ENCODE measurements at regions not wholly inside any gene's neighbourhood (a gene's known extent, or its start where the extent isn't known, plus 50 kb on each side); places are given as distances from the start of the nearest gene placed in this dataset.

DNA sequence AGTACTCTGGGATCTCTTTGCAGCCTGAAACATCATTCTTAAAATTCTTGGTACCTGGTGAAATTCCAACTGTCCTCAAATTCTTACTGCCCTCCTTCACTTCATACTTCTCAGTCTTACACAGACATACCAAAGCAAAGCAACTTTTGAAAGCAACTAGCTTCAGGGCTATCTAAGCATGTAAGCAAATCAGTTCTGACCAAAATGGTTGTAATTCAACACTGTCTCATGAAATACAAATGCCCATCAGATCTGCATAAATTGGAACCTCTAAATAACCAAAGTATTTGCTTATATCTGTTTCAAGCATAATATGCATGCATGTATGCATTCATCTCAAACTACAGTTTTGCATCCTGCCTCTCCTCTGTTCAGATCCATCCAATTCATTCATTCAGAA is 308.1 kb upstream of the PPARGC1A start:
- no peaks in the 10 kb centered on the region for H3K4me1 Mint-ChIP-seq (ENCODE audit: low read depth)
- POLR2A ChIA-PET = no interaction called here
- no peak overlapping the region for H3K4me3 Mint-ChIP-seq

DNA sequence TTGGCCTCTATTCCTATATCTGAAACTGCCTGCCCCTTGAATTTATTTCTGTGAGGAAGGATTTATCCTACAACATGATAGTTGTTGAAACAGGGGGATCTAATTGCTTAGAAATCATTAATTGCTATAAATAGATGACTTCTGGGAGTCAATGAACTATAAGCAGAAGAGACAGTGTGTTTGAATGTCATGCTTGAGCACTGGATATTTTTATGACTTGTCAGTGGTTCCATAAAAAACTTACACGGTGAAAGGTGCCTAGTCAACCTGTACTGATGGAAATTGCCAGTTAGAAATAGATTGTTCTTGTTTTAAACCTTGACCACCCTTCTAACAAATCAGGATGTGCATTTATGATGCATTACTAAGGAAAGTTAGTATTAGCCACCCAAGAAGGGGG is 306.9 kb upstream of the PPARGC1A start:
- no peaks in the 10 kb centered on the region for H3K27me3 Mint-ChIP-seq
- H3K36me3 Mint-ChIP-seq (ENCODE audit: low read depth) = no peaks in the 10 kb centered on the region
- POLR2A ChIA-PET = no interaction called here
- H3K4me3 Mint-ChIP-seq = no peak overlapping the region
- no peak for ATAC-seq
- TF ChIP-seq, protein P1, sequence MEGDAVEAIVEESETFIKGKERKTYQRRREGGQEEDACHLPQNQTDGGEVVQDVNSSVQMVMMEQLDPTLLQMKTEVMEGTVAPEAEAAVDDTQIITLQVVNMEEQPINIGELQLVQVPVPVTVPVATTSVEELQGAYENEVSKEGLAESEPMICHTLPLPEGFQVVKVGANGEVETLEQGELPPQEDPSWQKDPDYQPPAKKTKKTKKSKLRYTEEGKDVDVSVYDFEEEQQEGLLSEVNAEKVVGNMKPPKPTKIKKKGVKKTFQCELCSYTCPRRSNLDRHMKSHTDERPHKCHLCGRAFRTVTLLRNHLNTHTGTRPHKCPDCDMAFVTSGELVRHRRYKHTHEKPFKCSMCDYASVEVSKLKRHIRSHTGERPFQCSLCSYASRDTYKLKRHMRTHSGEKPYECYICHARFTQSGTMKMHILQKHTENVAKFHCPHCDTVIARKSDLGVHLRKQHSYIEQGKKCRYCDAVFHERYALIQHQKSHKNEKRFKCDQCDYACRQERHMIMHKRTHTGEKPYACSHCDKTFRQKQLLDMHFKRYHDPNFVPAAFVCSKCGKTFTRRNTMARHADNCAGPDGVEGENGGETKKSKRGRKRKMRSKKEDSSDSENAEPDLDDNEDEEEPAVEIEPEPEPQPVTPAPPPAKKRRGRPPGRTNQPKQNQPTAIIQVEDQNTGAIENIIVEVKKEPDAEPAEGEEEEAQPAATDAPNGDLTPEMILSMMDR (IDR thresholded peaks at IDR 0.05) = no peak
- no peak overlapping the region for H3K27ac Mint-ChIP-seq
- DNase-seq = no peak
- H3K9me3 Mint-ChIP-seq = no peaks in the 10 kb centered on the region
- intact Hi-C loops (cut with micrococcal nuclease) = no loop called here
- no peaks in the 10 kb centered on the region for H3K4me1 Mint-ChIP-seq (ENCODE audit: low read depth)
- CTCF ChIA-PET = no interaction called here

More for the DNA sequence above, 308.1 kb upstream of the PPARGC1A start:
- Mint-ChIP-seq H3K27ac (no peak overlapping the region), H3K27me3 (no peaks in the 10 kb centered on the region), H3K9me3 (no peaks in the 10 kb centered on the region), H3K36me3 (ENCODE audit: low read depth) (no peaks in the 10 kb centered on the region)
- CTCF ChIA-PET = no interaction called here
- TF ChIP-seq, protein P1 (IDR thresholded peaks at IDR 0.05) = no peak
- ATAC-seq (no peak), DNase-seq (no peak)
- intact Hi-C loops (cut with micrococcal nuclease) = no loop called here

DNA sequence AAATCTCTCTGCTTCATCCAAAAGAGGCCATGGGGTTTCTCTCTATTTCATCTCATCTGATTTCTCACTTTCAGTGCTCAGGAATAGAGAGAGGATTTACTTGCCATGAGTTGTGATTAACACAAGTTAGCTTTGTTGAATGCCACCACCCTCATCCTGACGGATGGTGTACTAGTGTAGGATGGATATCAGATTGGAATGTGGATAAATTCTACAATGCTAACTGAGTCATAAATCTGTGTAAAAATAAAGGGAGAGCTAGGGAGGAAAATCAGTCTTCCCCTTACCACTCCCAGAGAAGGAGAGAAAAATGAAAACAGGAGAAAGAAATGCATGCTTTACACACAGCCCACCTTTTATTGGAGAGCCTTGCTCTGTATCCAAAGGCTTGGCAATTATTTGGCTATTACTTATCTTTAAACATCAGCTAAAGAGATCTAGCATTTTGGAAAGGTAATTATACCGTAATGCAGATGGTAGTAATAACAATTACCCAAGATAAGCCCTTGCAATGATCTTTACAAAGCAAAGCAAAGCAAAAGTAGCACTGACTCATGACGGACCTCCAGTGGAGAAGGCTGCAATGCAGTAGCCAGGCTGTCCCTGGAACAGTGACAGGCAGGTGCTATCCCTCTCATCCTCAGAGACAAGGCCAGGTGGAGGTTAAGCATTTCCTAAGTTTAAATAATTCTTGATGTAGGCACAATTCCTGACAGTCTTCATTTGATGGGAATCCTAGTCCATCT is 306.3 kb upstream of the PPARGC1A start:
- H3K27ac Mint-ChIP-seq = no peak overlapping the region
- ATAC-seq = no peak
- no peaks in the 10 kb centered on the region for H3K36me3 Mint-ChIP-seq (ENCODE audit: low read depth)
- TF ChIP-seq, protein P1 (IDR thresholded peaks at IDR 0.05) = no peak
- ChIA-PET CTCF (no interaction called here), POLR2A (no interaction called here)
- H3K9me3 Mint-ChIP-seq = no peaks in the 10 kb centered on the region
- no peak for DNase-seq
- no peaks in the 10 kb centered on the region for H3K27me3 Mint-ChIP-seq
- no peak overlapping the region for H3K4me3 Mint-ChIP-seq
- intact Hi-C loops (cut with micrococcal nuclease) = no loop called here
- H3K4me1 Mint-ChIP-seq (ENCODE audit: low read depth) = no peaks in the 10 kb centered on the region

DNA sequence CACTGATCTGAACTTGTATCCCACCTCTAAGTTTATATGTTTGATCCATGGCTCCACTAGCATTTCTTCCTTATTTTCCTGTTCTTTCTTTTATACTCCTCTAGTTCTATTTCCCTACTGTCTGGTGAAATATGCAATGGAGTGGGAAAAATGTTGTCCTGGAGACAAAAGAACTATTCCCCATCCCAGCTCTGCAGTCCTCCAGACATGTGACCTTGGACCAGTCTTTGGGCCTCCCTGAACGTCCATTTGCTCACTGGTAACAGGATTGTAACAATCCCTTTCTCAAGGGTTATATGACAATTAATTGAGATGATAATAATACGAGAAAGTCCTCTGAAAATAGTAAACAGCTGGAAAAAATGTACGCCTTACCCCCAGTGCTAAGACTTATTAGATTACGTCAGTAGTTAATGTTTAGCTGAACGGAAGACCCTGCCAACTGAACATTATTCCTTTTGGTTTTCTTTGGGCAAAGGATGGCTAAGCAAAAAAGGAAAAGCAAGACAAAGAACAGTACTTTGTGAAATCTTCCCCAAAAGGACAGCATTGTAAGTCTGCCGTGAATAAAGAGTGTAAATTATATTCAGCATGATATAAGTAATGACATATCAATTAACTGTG is 302.3 kb upstream of the PPARGC1A start:
- ATAC-seq = no peak
- DNase-seq = no peak
- H3K4me3 Mint-ChIP-seq = no peak overlapping the region
- no peaks in the 10 kb centered on the region for H3K36me3 Mint-ChIP-seq (ENCODE audit: low read depth)
- H3K4me1 Mint-ChIP-seq (ENCODE audit: low read depth) = no peaks in the 10 kb centered on the region
- H3K27ac Mint-ChIP-seq = no peak overlapping the region
- CTCF ChIA-PET = no interaction called here
- TF ChIP-seq, protein P1 (IDR thresholded peaks at IDR 0.05) = no peak
- H3K9me3 Mint-ChIP-seq = no peaks in the 10 kb centered on the region
- POLR2A ChIA-PET = no interaction called here
- no peaks in the 10 kb centered on the region for H3K27me3 Mint-ChIP-seq
- intact Hi-C loops (cut with micrococcal nuclease) = no loop called here
